ENCODE measurements at regions not wholly inside any gene's neighbourhood (a gene's known extent, or its start where the extent isn't known, plus 50 kb on each side); places are given as distances from the start of the nearest gene placed in this dataset.

GRCh38 chrX:10902001-10902400, 209.1 kb upstream of the HCCS start:
- no peak for DNase-seq

- DNase-seq, result no peak
Observed at GRCh38 chrX:10903523-10903922, 207.6 kb upstream of the HCCS start.

- DNase-seq, result no peak
Observed at GRCh38 chrX:10904220-10904619, 206.9 kb upstream of the HCCS start.

GRCh38 chrX:10906866-10907265, 204.3 kb upstream of the HCCS start:
- no peak for DNase-seq

- DNase-seq, result no peak
Observed at GRCh38 chrX:10922159-10922558, 189.0 kb upstream of the HCCS start.

GRCh38 chrX:10922835-10923234, 188.3 kb upstream of the HCCS start:
- DNase-seq, result no peak

GRCh38 chrX:10923466-10923865, 187.7 kb upstream of the HCCS start:
- DNase-seq, result no peak

GRCh38 chrX:10926404-10926803, 184.7 kb upstream of the HCCS start:
- no peak for DNase-seq

- no peak for DNase-seq
Observed at GRCh38 chrX:10926891-10927290, 184.2 kb upstream of the HCCS start.

- no peak for DNase-seq
Observed at GRCh38 chrX:10929747-10930146, 181.4 kb upstream of the HCCS start.

- DNase-seq, result no peak
Observed at GRCh38 chrX:10930151-10930550, 181.0 kb upstream of the HCCS start.

GRCh38 chrX:10931976-10932375, 179.2 kb upstream of the HCCS start:
- DNase-seq, result no peak

- DNase-seq, result no peak
Observed at GRCh38 chrX:10932842-10933440, 178.2 kb upstream of the HCCS start.

GRCh38 chrX:10935501-10935900, 175.6 kb upstream of the HCCS start:
- no peak for DNase-seq

GRCh38 chrX:10936976-10937375, 174.2 kb upstream of the HCCS start:
- DNase-seq, result no peak

GRCh38 chrX:10938365-10938923, 172.7 kb upstream of the HCCS start:
- DNase-seq, result no peak

- DNase-seq, result no peak
Observed at GRCh38 chrX:10939424-10939823, 171.7 kb upstream of the HCCS start.

- no peak for DNase-seq
Observed at GRCh38 chrX:10944136-10944885, 166.8 kb upstream of the HCCS start.

GRCh38 chrX:10945498-10945897, 165.6 kb upstream of the HCCS start:
- no peak for DNase-seq

- DNase-seq, result no peak
Observed at GRCh38 chrX:10949541-10949940, 161.6 kb upstream of the HCCS start.

- no peak for DNase-seq
Observed at GRCh38 chrX:10952619-10953018, 158.5 kb upstream of the HCCS start.

- no peak for DNase-seq
Observed at GRCh38 chrX:10965174-10965798, 145.8 kb upstream of the HCCS start.

- no peak for DNase-seq
Observed at GRCh38 chrX:10966057-10966456, 145.1 kb upstream of the HCCS start.

- DNase-seq, result no peak
Observed at GRCh38 chrX:10971176-10971575, 140.0 kb upstream of the HCCS start.
